ENCODE measurements at regions not wholly inside any gene's neighbourhood (a gene's known extent, or its start where the extent isn't known, plus 50 kb on each side); places are given as distances from the start of the nearest gene placed in this dataset.

DNA sequence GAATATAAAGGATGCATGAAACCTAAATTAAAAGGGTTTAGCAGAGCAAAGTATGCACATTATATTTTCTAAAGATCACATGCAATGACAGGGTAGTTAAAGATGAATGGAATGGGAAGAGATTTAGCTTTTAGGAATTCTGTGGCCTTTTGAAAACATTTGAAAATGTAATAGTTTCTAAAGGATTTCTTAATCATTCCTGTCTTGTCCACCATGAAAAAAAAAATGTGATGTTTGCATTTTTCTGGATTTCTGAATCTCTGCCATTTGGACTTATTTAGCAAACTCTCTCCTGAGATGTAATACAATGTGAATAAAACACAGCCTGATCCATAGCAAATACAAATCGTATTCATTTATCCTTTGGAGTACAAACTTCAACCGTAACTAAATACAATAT lies 126.6 kb upstream of the RAB11FIP2 start:
- no peak for DNase-seq

DNA sequence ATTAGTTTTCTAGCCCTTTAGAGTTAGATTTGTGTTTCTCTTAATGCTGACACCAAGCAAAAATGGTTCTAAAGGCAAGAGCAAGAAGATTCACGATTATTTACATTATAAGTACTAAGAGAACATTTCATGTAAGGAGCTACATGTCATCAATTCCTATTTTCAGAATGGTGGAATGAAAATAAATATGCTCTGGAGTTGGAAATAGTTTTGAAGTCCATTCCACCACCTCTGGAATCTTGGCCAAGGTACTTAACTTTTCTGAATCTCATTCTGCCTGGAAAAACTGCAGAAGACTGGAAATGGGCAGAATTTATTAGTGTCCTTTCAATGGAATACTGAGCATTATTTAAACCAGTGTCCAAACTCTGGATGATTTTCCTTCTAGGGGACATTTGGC lies 125.1 kb upstream of the RAB11FIP2 start:
- no peak for DNase-seq

DNA sequence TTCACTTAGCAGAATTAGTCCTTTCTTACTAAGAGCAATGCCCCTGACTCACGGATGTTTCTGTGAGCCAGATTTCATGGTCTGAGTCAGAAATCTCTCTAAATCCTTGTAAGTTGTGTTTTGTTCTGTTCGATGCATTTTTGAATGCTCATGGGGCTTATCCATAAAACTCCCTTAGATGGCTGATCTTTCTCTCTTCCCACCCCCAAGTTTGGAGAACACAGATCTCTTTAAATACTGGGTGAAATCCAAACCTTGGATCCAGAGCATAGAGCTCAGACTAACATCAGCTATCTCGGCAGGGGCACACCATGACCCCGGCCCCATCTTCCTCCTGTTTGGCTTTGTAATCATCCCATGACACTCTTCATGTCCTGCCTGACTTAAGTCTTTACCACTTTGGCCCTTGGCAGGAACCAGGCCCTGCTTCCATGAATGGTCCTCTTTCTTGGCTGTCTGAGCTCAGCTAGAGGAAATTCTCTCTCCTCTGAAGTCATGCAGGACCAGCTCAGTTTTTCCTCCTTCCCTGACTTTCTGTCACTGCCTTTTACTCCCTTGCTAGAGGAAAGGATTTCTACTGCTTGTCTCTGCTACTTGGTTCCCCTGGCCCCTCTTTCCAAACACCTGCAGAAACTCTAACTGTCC lies 120.4 kb upstream of the RAB11FIP2 start:
- no peak for DNase-seq

DNA sequence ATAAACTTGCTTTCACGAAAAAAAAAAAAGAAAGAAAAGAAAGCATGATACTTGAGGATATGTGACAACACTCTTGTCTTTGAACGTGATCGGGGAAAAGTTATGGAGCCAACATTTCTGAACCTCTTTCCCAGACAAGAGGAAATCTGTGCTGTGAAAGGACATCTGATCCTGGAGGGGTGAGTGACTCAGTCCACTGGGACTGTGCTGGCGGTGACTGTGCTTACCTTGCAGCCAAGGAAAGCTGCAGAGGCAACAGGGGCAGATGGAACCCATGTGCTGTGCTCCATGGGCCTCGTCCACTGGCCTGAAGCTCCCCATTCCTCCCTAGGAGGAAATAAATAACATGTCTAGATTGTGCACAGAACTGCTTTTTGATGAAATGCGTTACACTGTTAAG lies 116.5 kb upstream of the RAB11FIP2 start:
- no peak for DNase-seq

DNA sequence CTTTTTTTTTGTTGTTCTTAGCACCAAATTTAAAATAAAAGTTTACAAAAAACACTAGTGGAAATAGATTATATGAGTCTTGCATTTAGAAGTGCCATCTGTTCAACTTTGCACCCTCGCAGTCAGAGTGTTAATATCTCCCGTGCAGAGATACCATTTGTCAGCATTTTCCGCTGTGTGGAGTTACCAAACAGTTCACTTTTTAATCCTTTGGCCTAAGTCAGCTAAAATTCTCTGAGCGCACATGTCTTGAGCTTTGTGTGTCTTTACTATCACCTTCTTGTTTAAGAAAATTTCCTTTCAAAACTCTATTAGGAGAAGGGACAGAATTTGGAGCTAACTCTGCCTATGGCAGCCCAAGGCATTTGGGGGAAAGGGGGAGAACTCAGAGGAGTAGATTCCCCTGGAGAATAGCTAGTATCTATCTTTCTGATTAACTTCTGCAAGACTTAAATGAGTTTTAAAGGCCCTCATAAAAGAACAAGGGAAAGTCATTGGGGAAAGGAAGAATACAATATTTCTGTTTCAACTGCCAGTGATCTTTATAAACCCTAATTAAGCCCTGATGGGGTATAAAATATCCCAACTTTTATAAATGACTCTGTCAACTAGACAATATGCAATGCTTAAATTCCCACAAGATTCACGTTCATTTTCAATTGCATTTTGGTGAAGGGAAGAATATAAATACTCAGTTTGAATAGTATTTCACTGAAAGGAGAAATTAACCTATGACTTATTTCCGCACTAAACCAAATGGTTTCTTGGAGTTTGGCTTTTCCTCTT lies 114.9 kb upstream of the RAB11FIP2 start:
- no peak for DNase-seq

DNA sequence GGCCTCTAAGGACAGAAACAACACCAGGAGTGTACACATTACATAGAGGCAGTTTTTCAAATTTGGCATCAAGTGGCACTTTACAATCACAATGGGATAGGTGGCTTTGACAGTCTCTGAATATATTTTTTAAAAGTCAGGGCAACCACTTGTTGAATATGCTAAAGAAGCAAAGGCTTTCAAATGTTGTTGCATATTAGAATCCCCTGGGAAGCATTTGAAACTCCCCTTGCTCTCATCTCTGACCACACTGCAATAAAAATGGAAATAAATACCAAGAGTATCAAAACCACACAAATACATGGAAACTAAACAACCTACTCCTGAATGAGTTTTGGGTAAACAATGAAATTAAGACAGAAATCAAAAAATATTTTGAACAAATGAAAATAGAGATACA lies 106.5 kb upstream of the RAB11FIP2 start:
- DNase-seq, result no peak

DNA sequence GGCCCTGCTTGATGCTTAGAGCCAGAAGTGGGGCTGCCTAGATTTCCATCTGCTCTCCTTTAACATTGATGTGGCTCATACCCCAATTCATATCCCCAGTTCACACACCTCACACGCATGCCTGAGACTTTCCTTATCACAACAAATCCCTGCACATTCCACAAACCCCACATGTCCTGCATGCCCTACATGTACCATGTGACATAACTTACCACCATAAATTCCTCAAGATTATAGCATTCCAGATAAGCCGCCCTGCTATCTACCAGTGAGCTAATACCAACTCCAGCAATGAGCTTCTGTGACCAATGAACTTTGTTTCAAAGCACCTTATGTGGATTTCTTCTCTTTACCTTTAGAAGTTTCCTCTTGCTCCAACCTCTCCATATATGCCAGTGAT lies 104.7 kb upstream of the RAB11FIP2 start:
- no peak for DNase-seq

DNA sequence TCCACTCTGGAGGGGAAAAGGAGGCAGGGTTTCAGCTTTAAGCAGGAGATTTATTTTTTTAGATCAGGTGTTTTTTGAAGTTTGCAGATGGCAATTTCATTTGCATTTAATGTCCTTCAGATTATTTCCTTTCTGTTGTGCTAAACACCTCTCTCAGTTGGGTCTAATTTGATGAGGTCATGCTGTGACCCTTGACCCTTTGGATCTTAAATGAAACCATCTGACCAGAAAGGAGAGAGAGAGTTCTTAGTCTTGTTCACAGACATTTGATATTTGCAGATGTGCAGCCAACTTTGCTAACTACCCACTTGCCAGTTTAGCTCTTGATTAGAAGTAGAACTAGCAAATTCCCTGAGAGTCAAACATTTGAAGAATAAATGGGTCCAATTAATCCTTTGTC lies 101.5 kb upstream of the RAB11FIP2 start:
- DNase-seq, result no peak

DNA sequence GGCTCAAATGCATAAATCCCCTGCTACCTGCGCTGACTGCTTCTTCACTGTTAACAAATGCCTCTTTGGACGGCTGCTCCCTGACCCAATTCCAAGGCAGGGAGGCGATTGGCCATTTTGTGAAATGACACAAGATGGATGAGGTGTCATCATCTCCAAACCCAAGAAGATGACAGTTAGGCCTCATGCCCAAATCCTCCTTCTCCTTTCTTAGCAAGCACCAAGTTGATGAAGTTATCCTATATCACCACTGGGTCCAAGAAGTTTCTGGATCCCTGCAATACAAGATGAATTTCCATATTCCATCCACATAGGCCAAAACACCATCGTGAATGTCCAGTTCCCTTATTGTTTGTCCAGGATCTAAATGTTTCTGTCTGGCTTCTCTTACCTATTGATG lies 98.5 kb upstream of the RAB11FIP2 start:
- DNase-seq, result no peak

DNA sequence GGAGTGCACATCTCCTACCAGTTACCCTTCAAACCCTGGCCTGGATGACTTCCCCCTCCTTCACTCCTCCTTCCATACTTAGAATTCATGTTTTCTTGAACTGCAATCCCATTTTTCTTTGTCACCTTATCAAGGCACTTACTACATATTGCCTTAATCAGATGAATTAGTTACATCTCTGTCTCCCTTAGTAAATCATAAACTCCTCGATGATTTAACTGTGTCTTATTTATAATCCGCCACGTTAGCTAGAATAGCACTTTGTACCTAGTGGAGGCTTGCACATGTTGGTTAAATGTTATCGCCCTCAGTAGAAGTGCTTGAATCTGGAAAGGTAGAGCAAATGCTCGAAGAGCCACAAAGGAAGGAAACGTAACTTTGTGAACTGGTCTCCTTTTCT lies 94.7 kb upstream of the RAB11FIP2 start:
- no peak for DNase-seq

DNA sequence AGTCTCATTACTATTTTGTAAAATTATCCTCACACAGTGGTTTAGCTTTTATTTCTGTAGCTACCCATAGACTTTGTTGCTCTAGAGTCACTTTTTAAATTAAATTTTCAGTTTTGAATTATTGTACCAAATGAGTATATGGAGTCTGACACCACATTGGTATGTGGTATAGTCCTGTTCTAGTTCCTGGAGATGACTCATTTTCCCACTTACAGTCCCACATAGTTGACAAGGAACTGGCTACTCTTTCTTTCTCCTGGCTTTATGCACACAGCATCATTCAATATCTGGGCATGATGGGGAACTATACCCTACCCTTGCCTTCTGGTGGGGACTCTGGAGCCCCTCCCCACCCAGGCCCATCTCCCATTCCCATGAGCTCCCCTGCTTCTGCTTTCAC lies 92.6 kb upstream of the RAB11FIP2 start:
- DNase-seq, result no peak

DNA sequence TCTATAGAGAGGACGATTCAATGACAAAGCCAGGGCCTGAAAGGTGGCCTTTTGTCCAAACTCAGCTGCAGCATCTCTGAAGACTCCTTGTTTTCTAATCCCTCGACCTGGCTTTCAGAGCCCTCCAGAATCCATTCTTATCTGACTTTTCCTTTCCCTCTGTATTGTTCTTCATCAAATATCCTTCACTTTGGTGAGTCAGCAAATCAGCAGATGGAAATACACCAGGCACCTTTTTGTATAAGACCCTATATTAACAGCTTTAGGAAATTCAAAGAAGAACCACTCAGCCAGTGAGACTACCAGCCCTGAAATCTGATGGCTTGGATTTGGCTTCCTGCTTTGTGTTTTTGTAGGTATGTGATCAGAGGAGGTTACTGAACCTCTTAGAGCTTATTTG lies 81.9 kb upstream of the RAB11FIP2 start:
- no peak for DNase-seq

DNA sequence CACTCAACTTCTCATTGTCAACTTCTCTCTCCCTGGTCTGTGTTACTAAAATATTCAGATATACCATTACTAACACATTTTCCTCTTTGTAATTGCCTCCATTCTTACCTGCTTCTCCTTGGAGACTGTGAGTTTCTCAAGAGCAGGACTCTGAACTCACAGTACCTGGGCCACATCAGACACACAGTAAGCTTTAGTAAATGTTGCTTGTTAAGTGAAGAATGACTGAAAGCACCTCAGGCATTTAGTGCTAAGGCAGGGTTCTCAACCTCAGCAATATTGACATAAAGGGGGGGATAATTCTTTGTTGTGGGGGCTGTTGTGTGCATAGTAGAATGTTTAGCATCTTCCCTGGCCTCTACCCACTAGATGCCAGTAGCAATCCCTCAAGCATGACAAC lies 72.0 kb upstream of the RAB11FIP2 start:
- no peak for DNase-seq

DNA sequence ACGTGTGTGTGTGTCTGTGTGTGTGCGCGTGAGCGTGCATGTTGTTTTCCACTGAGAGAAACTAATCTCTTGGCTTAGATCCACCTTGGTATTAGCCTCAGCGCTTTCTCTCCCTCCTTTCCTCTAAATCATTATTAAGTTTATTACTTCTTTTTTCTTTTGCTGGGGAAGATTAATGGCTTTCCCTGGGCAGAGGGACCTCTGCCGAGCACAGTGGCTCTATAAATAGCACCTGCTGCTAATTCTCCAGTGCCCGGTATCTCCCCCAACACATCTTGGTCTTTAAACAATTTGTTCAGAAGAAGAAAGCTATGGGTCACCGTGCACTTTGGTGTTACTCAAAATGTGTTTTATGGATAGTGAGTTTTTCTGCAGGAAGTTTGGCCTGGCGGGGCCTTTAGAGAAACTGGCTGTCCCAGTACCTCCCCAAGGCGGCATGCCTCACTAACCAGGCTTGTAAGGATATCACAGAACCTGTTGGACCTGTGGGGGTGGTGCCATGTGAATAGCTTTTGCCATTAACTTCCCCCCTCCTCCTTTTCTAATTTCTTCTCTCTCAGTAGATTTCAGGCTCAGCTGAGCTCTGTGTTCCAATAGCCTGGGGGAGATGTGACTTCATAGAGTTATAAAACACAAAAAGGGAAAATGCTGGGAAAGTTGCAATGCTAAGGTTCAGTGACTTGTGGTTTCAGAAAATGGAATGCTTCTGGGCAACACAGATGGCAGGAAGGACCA lies 70.1 kb upstream of the RAB11FIP2 start:
- no peak for DNase-seq

DNA sequence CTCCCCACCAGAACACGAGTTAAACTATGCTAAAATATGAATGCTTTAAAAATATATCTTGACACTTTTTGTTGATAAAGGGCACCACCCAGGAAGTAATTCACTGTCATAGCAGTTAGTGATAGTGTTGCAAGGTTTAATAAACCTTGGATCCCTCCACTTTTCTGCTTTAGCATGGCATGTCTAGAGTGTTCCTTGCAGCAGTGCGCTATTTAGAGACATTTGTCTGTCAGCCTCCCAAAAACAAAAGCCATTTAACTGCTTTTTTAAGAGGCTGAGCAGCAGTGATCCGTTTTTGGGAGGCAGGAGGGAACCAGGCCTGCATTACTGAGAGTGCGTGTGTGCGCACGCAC lies 69.6 kb upstream of the RAB11FIP2 start:
- DNase-seq, result no peak

DNA sequence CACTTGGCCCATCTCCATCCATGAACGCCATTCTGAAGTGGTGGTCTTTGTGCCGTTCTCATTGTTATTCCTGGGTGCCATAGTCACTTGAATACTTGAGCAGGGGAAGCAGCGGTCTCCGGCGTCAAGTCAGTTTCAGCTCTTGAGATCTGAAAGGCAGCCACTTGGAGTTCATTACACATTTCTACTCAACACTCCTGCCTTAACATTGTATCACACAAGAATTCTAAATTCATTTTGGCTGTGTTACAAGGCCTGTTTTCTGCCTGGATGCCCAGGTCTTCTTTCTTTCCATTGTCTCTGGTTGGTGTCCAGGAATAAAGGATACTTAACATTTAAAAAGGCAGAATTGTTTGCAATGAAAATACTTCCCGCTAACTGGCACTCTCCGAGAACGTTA lies 69.0 kb upstream of the RAB11FIP2 start:
- DNase-seq, result no peak

DNA sequence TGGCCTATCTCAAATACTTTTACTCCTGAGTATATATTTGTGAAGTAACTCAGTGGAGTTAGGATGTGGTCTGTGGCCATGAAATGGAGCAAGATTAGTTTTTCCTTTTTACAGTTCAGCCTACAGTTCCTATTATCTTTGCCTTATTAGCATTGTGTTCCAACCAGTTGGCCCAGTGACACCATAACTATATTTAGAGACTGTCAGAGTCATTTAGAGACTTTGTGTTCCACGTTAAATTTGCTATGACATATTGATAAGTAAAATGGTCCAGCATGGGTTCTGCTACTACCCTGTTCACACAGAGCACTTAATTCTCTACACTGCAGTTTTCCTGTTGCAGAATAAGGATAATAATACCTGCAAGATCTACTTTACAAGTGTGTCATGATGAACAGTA lies 68.3 kb upstream of the RAB11FIP2 start:
- DNase-seq, result no peak

DNA sequence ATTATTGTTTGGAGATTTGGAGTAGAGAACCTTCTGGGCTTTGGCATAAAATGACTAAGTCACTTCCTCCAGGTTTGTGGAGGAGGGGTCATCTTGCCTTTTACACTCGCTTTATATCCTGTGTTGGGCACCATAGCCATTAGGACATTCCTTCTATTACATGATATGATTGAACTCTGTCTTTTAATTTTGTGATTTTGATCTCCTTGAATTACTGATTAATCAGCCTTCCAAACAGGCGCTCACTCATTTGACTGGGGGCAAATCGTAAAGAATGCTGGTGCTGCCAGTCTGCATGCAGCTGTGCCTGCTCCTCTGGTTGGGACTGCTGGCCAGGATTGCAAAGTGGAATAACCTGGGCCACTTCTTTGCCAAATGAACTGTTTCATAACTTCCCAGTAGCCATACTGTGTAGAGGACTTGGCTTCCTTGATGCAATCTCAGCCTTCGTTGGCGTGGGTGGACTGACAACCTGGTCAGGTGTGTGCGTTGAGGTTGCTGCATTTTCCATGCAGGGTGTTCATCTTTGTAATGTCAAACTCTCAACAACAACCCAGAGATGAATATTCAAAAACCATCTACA lies 65.9 kb upstream of the RAB11FIP2 start:
- no peak for DNase-seq

DNA sequence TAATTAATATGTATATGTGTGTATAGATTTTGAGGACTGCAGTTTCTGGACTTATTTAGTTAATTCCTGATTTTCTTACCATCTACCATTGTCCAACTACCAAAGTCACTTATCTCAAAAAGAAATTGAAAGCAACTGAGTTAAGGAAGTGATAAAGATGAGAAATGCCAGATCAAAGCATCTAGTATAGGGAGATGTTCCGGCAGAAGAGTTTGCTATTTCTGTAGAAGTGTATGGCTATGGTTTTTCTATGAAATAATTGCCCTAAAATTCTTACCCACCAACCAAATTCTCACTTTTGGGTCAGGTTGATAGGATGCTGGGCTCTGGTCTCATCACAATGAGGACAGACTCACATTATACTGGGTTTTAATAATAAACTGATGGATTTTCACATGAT lies 64.0 kb upstream of the RAB11FIP2 start:
- DNase-seq, result no peak

DNA sequence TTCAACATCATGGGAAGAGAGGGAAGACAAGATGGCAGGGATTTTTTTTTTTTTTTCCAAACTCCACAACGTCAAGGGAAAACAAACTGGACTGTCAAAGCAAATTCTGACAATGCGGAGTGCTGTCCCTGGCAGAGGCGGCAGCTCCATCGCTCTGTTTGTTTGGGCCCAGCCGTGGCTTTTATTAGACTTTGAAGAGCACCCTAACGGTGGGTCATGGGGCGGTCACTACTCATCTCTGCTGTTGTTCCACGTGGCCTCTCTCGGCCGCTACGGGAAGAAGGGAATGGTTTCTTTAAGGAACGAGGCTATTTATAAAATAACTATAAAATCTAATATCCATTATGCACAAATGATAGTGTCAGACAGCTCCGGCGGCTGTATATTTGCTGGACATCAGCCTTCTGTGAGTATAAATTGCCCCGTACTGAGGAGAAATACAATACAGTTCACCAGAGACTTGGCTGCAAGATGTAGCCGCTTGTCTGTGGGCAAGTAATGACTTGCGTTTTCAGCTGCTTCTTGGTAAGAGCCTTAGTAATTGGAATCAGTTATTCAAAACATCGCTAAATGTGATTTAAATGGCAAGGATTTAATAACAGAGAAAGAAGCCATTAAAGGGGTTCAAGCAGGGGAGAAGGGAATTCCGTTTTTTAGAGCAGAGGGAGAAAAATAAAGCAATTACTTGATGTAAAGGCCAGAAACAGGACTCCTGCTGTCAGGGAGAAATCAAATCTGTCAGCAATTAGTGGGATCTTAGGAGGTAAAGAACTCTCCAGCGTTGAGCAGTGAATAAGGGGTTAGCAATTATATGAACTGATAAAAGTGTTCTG lies 61.7 kb upstream of the RAB11FIP2 start:
- no peak for DNase-seq

DNA sequence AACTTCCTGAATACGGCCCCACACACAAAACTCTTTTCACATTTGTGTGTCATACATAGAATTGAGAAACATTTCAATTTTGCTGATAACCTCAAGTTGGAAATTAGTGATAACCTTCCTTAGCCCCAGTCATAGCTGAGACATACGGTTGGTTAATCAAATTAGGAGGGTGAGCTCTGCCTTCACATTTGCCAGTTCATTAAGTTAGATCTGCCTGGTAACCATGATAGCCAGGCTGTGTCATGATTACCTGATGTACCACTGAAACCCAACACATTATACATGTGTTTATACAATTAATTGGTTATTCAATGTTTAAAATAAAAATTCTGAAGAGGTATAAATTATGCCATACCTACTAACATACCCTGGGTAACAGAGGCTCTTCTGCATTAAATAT lies 60.8 kb upstream of the RAB11FIP2 start:
- no peak for DNase-seq

DNA sequence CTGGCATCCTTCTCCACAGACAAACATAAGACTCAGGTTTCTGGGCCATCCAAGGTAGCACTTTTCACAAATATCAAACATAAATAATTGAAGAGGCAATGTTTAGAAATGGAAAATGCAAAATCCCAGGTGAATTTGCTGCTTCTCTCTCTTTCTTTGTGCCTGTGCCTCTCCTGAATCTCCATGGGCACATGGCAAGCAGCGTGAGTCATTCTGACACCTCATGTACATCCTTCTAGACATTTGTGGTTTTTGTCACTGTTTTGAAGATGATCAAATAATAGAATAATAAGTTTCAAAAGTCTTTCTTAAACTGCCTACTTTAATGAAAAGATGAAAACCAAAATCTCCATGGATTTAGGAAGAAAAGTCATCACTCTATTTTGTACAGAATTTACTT lies 60.3 kb upstream of the RAB11FIP2 start:
- no peak for DNase-seq

DNA sequence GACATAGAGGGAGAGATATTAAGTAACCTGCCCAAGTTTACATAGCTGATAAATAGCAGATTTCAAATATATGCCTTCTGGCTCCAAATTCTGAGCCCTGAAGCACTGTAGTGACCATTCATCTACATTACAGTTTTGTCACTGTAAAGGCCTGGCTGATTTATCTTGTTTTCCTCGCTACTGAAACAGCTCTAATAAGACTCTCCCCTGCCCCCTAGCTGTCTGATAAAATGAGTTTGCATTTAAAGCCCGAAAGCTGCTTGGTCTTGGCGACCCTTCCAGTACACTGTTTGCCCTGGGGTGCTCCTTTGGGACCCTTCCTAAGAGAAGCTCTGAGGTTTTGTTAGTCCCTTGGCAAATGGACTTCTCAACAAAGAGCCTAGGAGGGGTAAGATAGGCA lies 59.7 kb upstream of the RAB11FIP2 start:
- no peak for DNase-seq

Measured in activated CD4-positive, alpha-beta T cell treated with anti-CD3 and anti-CD28 coated beads, Interleukin-2, amount 50 U/mL, for 1 hour (primary cell).